B cell (primary cell): ENCODE measurements at regions not wholly inside any gene's neighbourhood (a gene's known extent, or its start where the extent isn't known, plus 50 kb on each side); places are given as distances from the start of the nearest gene placed in this dataset.

Source experiments
- ATAC-seq: fragments of 200-7000 bp; cut with Tn5 transposase; one replicate; pipeline ENCODE4 v1.10.0; 2021; ENCODE audit warnings: low read depth, mild to moderate bottlenecking, moderate number of reproducible peaks, moderate library complexity
- CTCF ChIA-PET: fragments of 350-600 bp; sonication (Branson Sonifier 250); formaldehyde crosslinking; loops from one replicate; lab custom pipeline; 2021; ENCODE audit warnings: antibody characterized with exemption, inconsistent platforms; lab: Charles Lee
- POLR2A ChIA-PET: fragments of 350-600 bp; sonication (Branson Sonifier 250); formaldehyde crosslinking; loops from one replicate; lab custom pipeline; 2021; ENCODE audit warnings: antibody characterized with exemption; lab: Charles Lee
- DNase-seq: peaks from one replicate; pipeline ENCODE4 v3.0.0; 2013
- H2AFZ ChIP-seq: 2 replicates; pipeline ENCODE4 v1.6.1; 2012; ENCODE audit warnings: mild to moderate bottlenecking, low read depth, low read length; ENCODE audit not compliant: insufficient read depth, poor library complexity, severe bottlenecking
- H3K27ac ChIP-seq, 2 donors: 1 replicate in 1 of 2; 2 replicates in 1 of 2; pipeline ENCODE4 v1.5.1; 2012 to 2013; ENCODE audit warnings: low read length in 2 of 2, mild to moderate bottlenecking in 2 of 2, moderate library complexity in 1 of 2
- H3K27me3 ChIP-seq, 4 experiments: fragments of 200-600 bp in 1 of 4; sonication (generic) in 1 of 4; replicated peaks in 1 of 4; 1 replicate in 2 of 4; 2 replicates in 2 of 4; pipeline versions ENCODE4 v1.6.1 to v1.7.0; 2013 to 2016; ENCODE audit warnings: low read length in 3 of 4, mild to moderate bottlenecking in 2 of 4, mixed read lengths in 1 of 4, moderate library complexity in 1 of 4; ENCODE audit not compliant: insufficient read depth in 4 of 4, control insufficient read depth in 3 of 4; ENCODE audit errors: control extremely low read depth in 1 of 4
- H3K36me3 ChIP-seq, 2 experiments: replicated peaks in 1 of 2; 1 replicate in 1 of 2; 2 replicates in 1 of 2; pipeline versions ENCODE4 v1.6.1 to v1.7.1; 2013; ENCODE audit warnings: low read length in 1 of 2; ENCODE audit not compliant: insufficient read depth in 2 of 2, control insufficient read depth in 1 of 2; ENCODE audit errors: control extremely low read depth in 1 of 2, extremely low read depth in 1 of 2
- H3K4me1 ChIP-seq, 2 donors: fragments of 200-600 bp in 1 of 2; sonication (generic) in 1 of 2; 1 replicate in 1 of 2; 2 replicates in 1 of 2; pipeline versions ENCODE4 v1.5.1 to v1.6.1; 2013 to 2017; ENCODE audit warnings: low read length in 2 of 2; ENCODE audit not compliant: control insufficient read depth in 2 of 2, insufficient read depth in 2 of 2
- H3K4me2 ChIP-seq: replicated peaks from 2 replicates; pipeline ENCODE3; 2012; ENCODE audit warnings: mild to moderate bottlenecking, low read depth, low read length; ENCODE audit not compliant: poor library complexity, severe bottlenecking
- H3K4me3 ChIP-seq, 5 experiments: fragments of 200-600 bp in 1 of 5; sonication (generic) in 1 of 5; 1 replicate in 3 of 5; 2 replicates in 2 of 5; pipeline versions ENCODE4 v1.5.1 to v1.7.0; 2011 to 2016; ENCODE audit warnings: low read length in 4 of 5, mild to moderate bottlenecking in 4 of 5, low read depth in 2 of 5, control low read depth in 1 of 5, moderate library complexity in 1 of 5; ENCODE audit not compliant: insufficient read depth in 1 of 5; ENCODE audit errors: control extremely low read depth in 1 of 5, extremely low read depth in 1 of 5
- H3K79me2 ChIP-seq: fragments of 200-600 bp; sonication (generic); one replicate; pipeline ENCODE4 v1.6.0; 2016; ENCODE audit warnings: low read length; ENCODE audit not compliant: control insufficient read depth, insufficient read depth
- H3K9ac ChIP-seq: fragments of 200-600 bp; sonication (generic); 2 replicates; pipeline ENCODE4 v1.6.1; 2017; ENCODE audit warnings: mild to moderate bottlenecking, low read length, moderate library complexity
- H3K9me3 ChIP-seq, 3 donors: one replicate each; pipeline versions ENCODE4 v1.6.1 to v1.7.1; 2013; ENCODE audit warnings: low read length in 2 of 3; ENCODE audit not compliant: control insufficient read depth in 2 of 3, insufficient read depth in 1 of 3; ENCODE audit errors: control extremely low read depth in 1 of 3
- H4K20me1 ChIP-seq: 2 replicates; pipeline ENCODE4 v1.6.0; 2012; ENCODE audit warnings: mild to moderate bottlenecking, low read length; ENCODE audit not compliant: insufficient read depth, control insufficient read depth, poor library complexity, severe bottlenecking
- H3K27ac Mint-ChIP-seq: one replicate; pipeline ENCODE4 v1.8.0; 2021; ENCODE audit warnings: mixed read lengths
- H3K27me3 Mint-ChIP-seq: one replicate; pipeline ENCODE4 v1.8.0; 2021; ENCODE audit warnings: mixed read lengths
- H3K4me1 Mint-ChIP-seq: one replicate; pipeline ENCODE4 v1.8.0; 2021; ENCODE audit warnings: mixed read lengths
- H3K4me3 Mint-ChIP-seq: one replicate; pipeline ENCODE4 v1.8.0; 2021; ENCODE audit warnings: mixed read lengths
- H3K9me3 Mint-ChIP-seq: one replicate; pipeline ENCODE4 v1.8.0; 2022; ENCODE audit warnings: mixed read lengths; ENCODE audit not compliant: insufficient read depth
- CTCF ChIP-seq: fragments of 200-600 bp; IDR thresholded peaks from one replicate; pipeline ENCODE4 v1.8.0; 2022; ENCODE audit warnings: antibody characterized with exemption, mild to moderate bottlenecking
- EZH2 ChIP-seq: IDR thresholded peaks from 2 replicates; pipeline ENCODE4 v1.6.1; 2012; ENCODE audit warnings: borderline replicate concordance, low read depth, mild to moderate bottlenecking, moderate library complexity, low read length; ENCODE audit not compliant: insufficient read depth, poor library complexity, severe bottlenecking
- WGBS: methylation state at CpG from one replicate; pipeline ENCODE4 v1.1.5; 2013; ENCODE audit warnings: missing lambda C conversion rate; ENCODE audit not compliant: insufficient coverage; 5-methylcytosine and 5-hydroxymethylcytosine counted together
- intact Hi-C: fragments of 100-400 bp; cut with micrococcal nuclease; formaldehyde crosslinking; loops from one replicate; pipeline ENCODE4 v1.10.0; 2022

DNA sequence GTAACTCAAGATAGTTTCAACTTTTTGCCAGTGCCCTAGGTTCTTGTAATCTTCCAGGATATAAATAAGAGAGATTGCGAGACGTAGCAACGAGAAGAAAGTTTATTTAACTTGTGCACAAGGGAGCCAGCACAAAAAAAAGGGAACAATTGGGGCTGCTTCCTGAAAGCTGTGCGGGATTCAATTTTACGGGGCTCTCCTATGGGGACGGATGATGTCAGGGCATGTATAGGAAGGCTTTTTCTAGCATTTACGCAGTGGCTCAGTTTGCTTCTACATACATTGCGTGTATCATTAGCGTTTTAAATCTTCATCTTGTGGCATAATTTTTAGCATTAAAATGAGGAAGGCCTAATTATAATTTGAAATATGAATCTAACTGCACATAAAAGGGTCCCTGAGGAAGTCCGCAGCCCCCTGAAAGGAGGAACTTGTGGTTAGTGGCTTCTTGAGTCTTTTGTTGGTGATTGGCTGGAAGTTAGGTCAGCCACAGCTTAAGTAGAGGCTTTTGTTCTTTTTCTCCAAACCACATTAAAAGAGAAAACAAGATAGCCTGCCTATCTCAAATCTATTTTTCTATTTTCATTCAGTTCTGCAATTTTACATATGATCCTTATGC, 668.2 kb upstream of the NDST4 start:
- no peak for ATAC-seq
- H3K27ac ChIP-seq = no peak overlapping the region
- intact Hi-C loops = no loop called here
- no peak for DNase-seq
- no peaks in the 10 kb centered on the region for H3K79me2 ChIP-seq
- Mint-ChIP-seq H3K27ac (no peak overlapping the region), H3K4me3 (no peak overlapping the region), H3K9me3 (peaks cover 4% of the 10 kb centered on the region), H3K27me3 (no peaks in the 10 kb centered on the region), H3K4me1 (peaks cover 6% of the 10 kb centered on the region)
- peaks cover 0 to 6% of the 10 kb centered on the region in 2 donors for H3K4me1 ChIP-seq
- H3K36me3 ChIP-seq = no peaks in the 10 kb centered on the region
- ChIA-PET CTCF (no interaction called here), POLR2A (no interaction called here)
- TF ChIP-seq EZH2 (no peak), CTCF (no peak)
- no peak overlapping the region for H2AFZ ChIP-seq
- H4K20me1 ChIP-seq = no peaks in the 10 kb centered on the region
- WGBS = 0% methylated on average over 5 of the region's 10 CpGs
- H3K27me3 ChIP-seq = no peaks in the 10 kb centered on the region
- H3K4me2 ChIP-seq = no peak overlapping the region
- H3K9ac ChIP-seq = no peak overlapping the region
- H3K9me3 ChIP-seq = no peaks in the 10 kb centered on the region
- no peak overlapping the region for H3K4me3 ChIP-seq

- no peak overlapping the region for H3K27ac Mint-ChIP-seq
- ChIA-PET CTCF (no interaction called here), POLR2A (no interaction called here)
- Histone ChIP-seq H3K27ac (no peak overlapping the region), H3K4me1 (peaks cover 0 to 6% of the 10 kb centered on the region in 2 donors), H3K36me3 (no peaks in the 10 kb centered on the region), H3K9me3 (no peaks in the 10 kb centered on the region), H3K79me2 (no peaks in the 10 kb centered on the region), H2AFZ (no peak overlapping the region), H3K9ac (no peak overlapping the region), H4K20me1 (no peaks in the 10 kb centered on the region), H3K4me3 (no peak overlapping the region), H3K4me2 (no peak overlapping the region), H3K27me3 (no peaks in the 10 kb centered on the region)
- TF ChIP-seq EZH2 (no peak), CTCF (no peak)
- DNase-seq (no peak), ATAC-seq (no peak)
- H3K27me3 Mint-ChIP-seq = no peaks in the 10 kb centered on the region
- H3K4me3 Mint-ChIP-seq = no peak overlapping the region
- peaks cover 6% of the 10 kb centered on the region for H3K4me1 Mint-ChIP-seq
- intact Hi-C loops = no loop called here
- peaks cover 4% of the 10 kb centered on the region for H3K9me3 Mint-ChIP-seq
These were observed 667.4 kb upstream of the NDST4 start for GRCh38 chr4:115780835-115781234.
